PFSK-1 (cell line): ENCODE measurements at regions not wholly inside any gene's neighbourhood (a gene's known extent, or its start where the extent isn't known, plus 50 kb on each side); places are given as distances from the start of the nearest gene placed in this dataset.

Experiments
- TAF1 ChIP-seq: IDR thresholded peaks from 2 replicates; pipeline ENCODE4 v1.6.1; 2012; ENCODE audit warnings: low read length, control low read depth, borderline replicate concordance; ENCODE audit not compliant: insufficient read depth
- TF ChIP-seq, protein P1 (sequence below), 2 experiments: IDR thresholded peaks; 2 replicates each; pipeline versions ENCODE4 v1.6.1 to v1.8.0; 2011 to 2012; ENCODE audit warnings: low read depth in 2 of 2, low read length in 2 of 2, control low read depth in 1 of 2, inconsistent platforms in 1 of 2, mild to moderate bottlenecking in 1 of 2, moderate library complexity in 1 of 2; ENCODE audit not compliant: insufficient read depth in 1 of 2

DNA sequence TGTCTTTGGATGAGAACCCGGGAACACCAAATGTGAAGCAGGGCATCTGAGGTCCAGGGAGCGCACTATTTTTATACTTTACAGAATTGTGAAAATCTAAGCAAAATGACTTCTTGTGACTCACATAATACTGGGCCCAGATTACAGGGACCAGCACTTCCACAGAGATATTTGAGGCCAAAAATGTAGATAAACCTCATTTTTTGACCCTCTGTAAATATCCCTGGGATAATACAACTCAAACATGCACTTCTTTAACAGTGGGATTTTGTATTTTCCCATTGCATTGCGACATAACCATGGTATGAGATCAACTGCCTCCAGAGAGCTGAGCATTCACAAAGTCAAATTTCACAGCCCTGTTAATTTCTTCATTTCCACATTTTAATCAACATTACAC is 289.4 kb upstream of the ADGRL4 start:
- TF ChIP-seq TAF1, result no peak
- TF ChIP-seq, protein P1, sequence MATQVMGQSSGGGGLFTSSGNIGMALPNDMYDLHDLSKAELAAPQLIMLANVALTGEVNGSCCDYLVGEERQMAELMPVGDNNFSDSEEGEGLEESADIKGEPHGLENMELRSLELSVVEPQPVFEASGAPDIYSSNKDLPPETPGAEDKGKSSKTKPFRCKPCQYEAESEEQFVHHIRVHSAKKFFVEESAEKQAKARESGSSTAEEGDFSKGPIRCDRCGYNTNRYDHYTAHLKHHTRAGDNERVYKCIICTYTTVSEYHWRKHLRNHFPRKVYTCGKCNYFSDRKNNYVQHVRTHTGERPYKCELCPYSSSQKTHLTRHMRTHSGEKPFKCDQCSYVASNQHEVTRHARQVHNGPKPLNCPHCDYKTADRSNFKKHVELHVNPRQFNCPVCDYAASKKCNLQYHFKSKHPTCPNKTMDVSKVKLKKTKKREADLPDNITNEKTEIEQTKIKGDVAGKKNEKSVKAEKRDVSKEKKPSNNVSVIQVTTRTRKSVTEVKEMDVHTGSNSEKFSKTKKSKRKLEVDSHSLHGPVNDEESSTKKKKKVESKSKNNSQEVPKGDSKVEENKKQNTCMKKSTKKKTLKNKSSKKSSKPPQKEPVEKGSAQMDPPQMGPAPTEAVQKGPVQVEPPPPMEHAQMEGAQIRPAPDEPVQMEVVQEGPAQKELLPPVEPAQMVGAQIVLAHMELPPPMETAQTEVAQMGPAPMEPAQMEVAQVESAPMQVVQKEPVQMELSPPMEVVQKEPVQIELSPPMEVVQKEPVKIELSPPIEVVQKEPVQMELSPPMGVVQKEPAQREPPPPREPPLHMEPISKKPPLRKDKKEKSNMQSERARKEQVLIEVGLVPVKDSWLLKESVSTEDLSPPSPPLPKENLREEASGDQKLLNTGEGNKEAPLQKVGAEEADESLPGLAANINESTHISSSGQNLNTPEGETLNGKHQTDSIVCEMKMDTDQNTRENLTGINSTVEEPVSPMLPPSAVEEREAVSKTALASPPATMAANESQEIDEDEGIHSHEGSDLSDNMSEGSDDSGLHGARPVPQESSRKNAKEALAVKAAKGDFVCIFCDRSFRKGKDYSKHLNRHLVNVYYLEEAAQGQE (IDR thresholded peaks at IDR 0.05; ENCODE audit: insufficient read depth in 1 of 2, low read depth in 2 of 2, low read length in 2 of 2), result no peak
